Ovary (tissue), 3 donors: ENCODE measurements at regions not wholly inside any gene's neighbourhood (a gene's known extent, or its start where the extent isn't known, plus 50 kb on each side); places are given as distances from the start of the nearest gene placed in this dataset.

Experiments used
- CTCF ChIP-seq, 3 donors: fragments of 450-650 bp in 2 of 3; fragments of 200-600 bp in 1 of 3; IDR thresholded peaks; one replicate each; pipeline versions ENCODE4 v1.5.1 to v1.8.0; 2016 to 2022; ENCODE audit warnings: antibody characterized with exemption in 3 of 3, mild to moderate bottlenecking in 1 of 3
- EP300 ChIP-seq: sonication (generic); formaldehyde crosslinking; IDR thresholded peaks from one replicate; pipeline ENCODE4 v1.6.1; 2017; ENCODE audit warnings: antibody characterized with exemption
- donor health status: DM: no; HTN: no; CAD: no.

DNA sequence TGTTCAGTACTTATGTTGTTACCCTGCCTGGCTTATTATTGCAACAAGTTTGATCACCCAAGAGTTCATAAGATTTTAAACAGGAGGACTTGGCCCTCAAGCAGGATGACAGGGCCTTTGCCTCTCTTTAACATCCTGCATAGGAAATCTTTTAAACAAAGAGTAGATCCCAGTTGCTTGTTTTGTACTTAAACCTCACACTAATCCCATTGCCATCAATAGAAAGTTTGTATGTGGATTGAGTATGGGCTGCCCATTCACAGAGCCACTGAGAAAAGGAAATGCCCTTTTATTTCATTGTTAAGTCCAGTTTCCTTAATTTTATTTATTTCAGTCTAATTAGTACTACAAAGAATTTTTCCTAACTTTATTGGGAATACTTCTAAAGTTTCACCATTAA lies 52.2 kb upstream of the FGF10 start:
- TF ChIP-seq CTCF (IDR thresholded peaks at IDR 0.05) (no peak), EP300 (no peak)
